GM12878 (cell line): ENCODE measurements at regions not wholly inside any gene's neighbourhood (a gene's known extent, or its start where the extent isn't known, plus 50 kb on each side); places are given as distances from the start of the nearest gene placed in this dataset.

ENCODE experiments used
- ATAC-seq: fragments of 200-7000 bp; cut with Tn5 transposase; 3 replicates; pipeline ENCODE4 v1.9.1; 2020; ENCODE audit warnings: mild to moderate bottlenecking, moderate library complexity
- BruUV-seq: library from RNA; stranded (reverse); fragments of 400-500 nt; replicated peaks from 2 replicates; lab custom pipeline; 2021; lab: Mats Ljungman, UMichigan
- CTCF ChIA-PET: fragments of 300-600 bp; sonication (Branson Sonifier 250); formaldehyde crosslinking; extraction: SDS; loops from one replicate; lab custom pipeline; 2021; ENCODE audit warnings: inconsistent platforms; lab: Yijun Ruan, JAX
- POLR2A ChIA-PET: fragments of 350-600 bp; formaldehyde crosslinking; extraction: SDS; loops from one replicate; lab custom pipeline; 2021; ENCODE audit warnings: inconsistent platforms; lab: Charles Lee
- RAD21 ChIA-PET: fragments of 300-600 bp; sonication (Branson Sonifier 250); formaldehyde crosslinking; loops from one replicate; lab custom pipeline; 2023; ENCODE audit warnings: antibody characterized with exemption; ENCODE audit not compliant: unreplicated experiment; lab: Charles Lee
- SMC1A ChIA-PET: fragments of 300-600 bp; sonication (Branson Sonifier 250); formaldehyde crosslinking; loops from one replicate; lab custom pipeline; 2023; ENCODE audit not compliant: unreplicated experiment, uncharacterized antibody; lab: Charles Lee
- DNase-seq: peaks from one replicate; pipeline ENCODE4 v3.0.0-alpha.2; 2011; ENCODE audit warnings: low read depth, low spot score
- FAIRE-seq: peaks from 3 replicates; lab custom pipeline; 2011; peaks lifted over from hg19 to GRCh38; lab: Jason Lieb, UNC
- H2AFZ ChIP-seq: 2 replicates; pipeline ENCODE4 v1.6.0; 2011; ENCODE audit warnings: low read depth, low read length, control low read depth; ENCODE audit not compliant: control insufficient read depth
- H3K27ac ChIP-seq: 2 replicates; pipeline ENCODE4 v1.5.1; 2011; ENCODE audit warnings: control low read depth; ENCODE audit not compliant: control insufficient read depth, insufficient read depth
- H3K27me3 ChIP-seq, 2 experiments: replicated peaks in 1 of 2; 2 replicates each; pipeline versions ENCODE4 v1.6.0 to v1.6.1; 2011; ENCODE audit warnings: low read length in 1 of 2; ENCODE audit not compliant: control insufficient read depth in 2 of 2, insufficient read depth in 2 of 2
- H3K36me3 ChIP-seq, 2 experiments: 2 replicates each; pipeline ENCODE4 v1.5.1; 2011; ENCODE audit warnings: low read length in 1 of 2; ENCODE audit not compliant: control insufficient read depth in 2 of 2, insufficient read depth in 2 of 2
- H3K4me1 ChIP-seq: 2 replicates; pipeline ENCODE4 v1.6.1; 2011; ENCODE audit warnings: mild to moderate bottlenecking, low read length, moderate library complexity, mixed read lengths; ENCODE audit not compliant: control insufficient read depth, insufficient read depth
- H3K4me2 ChIP-seq: 2 replicates; pipeline ENCODE4 v1.6.0; 2011; ENCODE audit warnings: control low read depth; ENCODE audit not compliant: control insufficient read depth, insufficient read depth
- H3K4me3 ChIP-seq: fragments of 200-600 bp; sonication (generic); 2 replicates; pipeline ENCODE4 v1.5.1; 2016
- H3K79me2 ChIP-seq: 2 replicates; pipeline ENCODE4 v1.6.0; 2011; ENCODE audit warnings: low read length; ENCODE audit not compliant: control insufficient read depth, insufficient read depth
- H3K9ac ChIP-seq: 2 replicates; pipeline ENCODE4 v1.8.0; 2011; ENCODE audit warnings: low read length, control low read depth, mixed read lengths; ENCODE audit not compliant: control insufficient read depth, insufficient read depth
- H3K9me3 ChIP-seq: replicated peaks from 3 replicates; pipeline ENCODE4 v1.5.1; 2011; ENCODE audit warnings: mild to moderate bottlenecking, low read length; ENCODE audit not compliant: control insufficient read depth, insufficient read depth
- H4K20me1 ChIP-seq: 2 replicates; pipeline ENCODE4 v1.6.0; 2011; ENCODE audit not compliant: control insufficient read depth, insufficient read depth
- BHLHE40 ChIP-seq, 2 experiments: fragments of 450-650 bp in 1 of 2; IDR thresholded peaks; 2 replicates each; pipeline ENCODE4 v1.6.1; 2011 to 2017; ENCODE audit warnings: low read depth in 2 of 2, borderline replicate concordance in 1 of 2, improper control_type of control experiment in 1 of 2, low read length in 1 of 2, mild to moderate bottlenecking in 1 of 2
- MYB ChIP-seq: fragments of 150-350 bp; IDR thresholded peaks from 2 replicates; pipeline ENCODE4 v1.6.1; 2014; ENCODE audit warnings: mild to moderate bottlenecking, low read depth, low read length, borderline replicate concordance
- NR2C2 ChIP-seq: IDR thresholded peaks from 2 replicates; pipeline ENCODE4 v1.6.1; 2011; ENCODE audit warnings: borderline replicate concordance, low read depth; ENCODE audit not compliant: control insufficient read depth, insufficient read length
- POLR2A ChIP-seq: IDR thresholded peaks from 2 replicates; pipeline ENCODE4 v1.6.1; 2011; ENCODE audit warnings: low read depth, mild to moderate bottlenecking, low read length
- RAD21 ChIP-seq: IDR thresholded peaks from 2 replicates; pipeline ENCODE4 v1.6.1; 2011; ENCODE audit warnings: mild to moderate bottlenecking, low read depth, low read length, moderate library complexity; ENCODE audit not compliant: insufficient read depth
- TCF7 ChIP-seq: IDR thresholded peaks from 2 replicates; pipeline ENCODE4 v1.6.1; 2014; ENCODE audit warnings: antibody characterized with exemption, borderline replicate concordance
- WGBS: methylation state at CpG from one replicate; pipeline ENCODE4 v1.1.6; 2016; ENCODE audit warnings: low lambda C conversion rate; ENCODE audit not compliant: insufficient replicate concordance, insufficient coverage; ENCODE audit errors: missing lambda C conversion rate; 5-methylcytosine and 5-hydroxymethylcytosine counted together
- in situ Hi-C: fragments of 300-500 bp; cut with MboI; formaldehyde crosslinking; loops from 9 replicates; pipeline ENCODE4 v1.14.3; 2018; ENCODE audit warnings: mixed read lengths
- intact Hi-C: fragments of 100-400 bp; cut with micrococcal nuclease; formaldehyde crosslinking; loops from one replicate; pipeline ENCODE4 v1.14.2; 2022; ENCODE audit not compliant: unreplicated experiment
- TF ChIP-seq, protein P1 (sequence below): fragments of 450-650 bp; IDR thresholded peaks from 2 replicates; pipeline ENCODE4 v1.6.1; 2016; ENCODE audit warnings: mild to moderate bottlenecking

DNA sequence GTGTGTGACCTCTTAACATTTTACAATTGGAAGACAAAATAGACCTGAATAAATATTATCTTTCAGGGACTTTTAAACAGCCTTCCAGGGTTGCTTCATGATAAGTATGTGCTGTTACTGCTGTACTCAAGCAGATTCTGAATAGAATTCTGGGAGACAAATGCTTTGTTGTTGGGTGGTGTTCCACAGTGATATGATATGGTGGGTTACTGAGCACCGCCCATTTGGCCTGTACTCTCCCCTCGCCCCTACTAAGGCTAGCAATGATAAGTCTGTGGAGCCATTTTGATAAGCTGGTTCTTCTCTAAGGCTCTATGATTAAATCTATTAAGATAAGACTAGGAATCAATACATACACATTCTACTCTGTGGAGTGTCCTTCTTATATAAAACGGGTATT is 89.8 kb upstream of the ITGA4 start:
- no peaks in the 10 kb centered on the region for H3K27me3 ChIP-seq
- H3K36me3 ChIP-seq = no peaks in the 10 kb centered on the region
- ATAC-seq (no peak), DNase-seq (no peak)
- no peak overlapping the region for H3K27ac ChIP-seq
- SMC1A ChIA-PET = interaction anchor here (1.1 to 2.6 kb wide), 4 partner anchors 11 to 36 kb away, joined by 3 to 8 read pairs (median 5); no protein-coding TSS in a partner anchor
- H3K4me3 ChIP-seq = no peak overlapping the region
- intact Hi-C loops = no loop called here
- TF ChIP-seq NR2C2 = no peak
- TF ChIP-seq RAD21 = no peak
- TF ChIP-seq MYB = no peak
- TF ChIP-seq POLR2A = no peak
- no peak for TF ChIP-seq TCF7
- TF ChIP-seq, protein P1, sequence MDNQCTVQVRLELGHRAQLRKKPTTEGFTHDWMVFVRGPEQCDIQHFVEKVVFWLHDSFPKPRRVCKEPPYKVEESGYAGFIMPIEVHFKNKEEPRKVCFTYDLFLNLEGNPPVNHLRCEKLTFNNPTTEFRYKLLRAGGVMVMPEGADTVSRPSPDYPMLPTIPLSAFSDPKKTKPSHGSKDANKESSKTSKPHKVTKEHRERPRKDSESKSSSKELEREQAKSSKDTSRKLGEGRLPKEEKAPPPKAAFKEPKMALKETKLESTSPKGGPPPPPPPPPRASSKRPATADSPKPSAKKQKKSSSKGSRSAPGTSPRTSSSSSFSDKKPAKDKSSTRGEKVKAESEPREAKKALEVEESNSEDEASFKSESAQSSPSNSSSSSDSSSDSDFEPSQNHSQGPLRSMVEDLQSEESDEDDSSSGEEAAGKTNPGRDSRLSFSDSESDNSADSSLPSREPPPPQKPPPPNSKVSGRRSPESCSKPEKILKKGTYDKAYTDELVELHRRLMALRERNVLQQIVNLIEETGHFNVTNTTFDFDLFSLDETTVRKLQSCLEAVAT = no peak
- TF ChIP-seq BHLHE40 (IDR thresholded peaks at IDR 0.05; ENCODE audit: borderline replicate concordance in 1 of 2, low read depth in 2 of 2, low read length in 1 of 2) = no peak
- TF ChIP-seq, all 136 proteins: peak for 0
- no peak for FAIRE-seq
- POLR2A ChIA-PET = interaction anchor here (0.6 kb wide), 2 partner anchors 79 to 90 kb away, joined by 4 read pairs; no protein-coding TSS in a partner anchor
- Histone ChIP-seq H3K9ac (no peak overlapping the region), H3K4me2 (no peak overlapping the region), H3K9me3 (no peaks in the 10 kb centered on the region), H4K20me1 (no peaks in the 10 kb centered on the region), H3K4me1 (peaks cover 14% of the 10 kb centered on the region; the same call in 1 of the 2 replicates), H2AFZ (no peak overlapping the region), H3K79me2 (no peaks in the 10 kb centered on the region)
- in situ Hi-C loops = no loop called here
- RAD21 ChIA-PET = no interaction called here
- 94% methylated on average over 3 of the region's 3 CpGs for WGBS
- no TSS peak for BruUV-seq
- CTCF ChIA-PET = interaction anchor here (1.7 to 2.2 kb wide), 3 partner anchors 12 to 99 kb away, joined by 3 to 7 read pairs (median 4); no protein-coding TSS in a partner anchor
